Calu3 (cell line): ENCODE measurements at regions not wholly inside any gene's neighbourhood (a gene's known extent, or its start where the extent isn't known, plus 50 kb on each side); places are given as distances from the start of the nearest gene placed in this dataset.
A peak's percentile ranks its signal among the peaks of the same experiment; 100 is the strongest.

ENCODE experiments used
- BruUV-seq: library from RNA; stranded (reverse); fragments of 400-500 nt; replicated peaks from 2 replicates; lab custom pipeline; 2021; lab: Mats Ljungman, UMichigan
- CTCF ChIA-PET: fragments of 300-600 bp; sonication (Branson Sonifier 250); formaldehyde crosslinking; loops from one replicate; lab custom pipeline; 2022; ENCODE audit warnings: antibody characterized with exemption; lab: Charles Lee
- DNase-seq: peaks from one replicate; pipeline ENCODE4 v3.0.0; 2022
- H3K27ac Mint-ChIP-seq: one replicate; pipeline ENCODE4 v1.8.0; 2022; ENCODE audit warnings: mixed read lengths; ENCODE audit not compliant: unreplicated experiment
- H3K27me3 Mint-ChIP-seq: one replicate; pipeline ENCODE4 v1.8.0; 2022; ENCODE audit warnings: mixed read lengths; ENCODE audit not compliant: unreplicated experiment
- H3K36me3 Mint-ChIP-seq: one replicate; pipeline ENCODE4 v1.8.0; 2022; ENCODE audit warnings: mild to moderate bottlenecking, moderate library complexity, mixed read lengths; ENCODE audit not compliant: insufficient read depth, unreplicated experiment
- H3K4me1 Mint-ChIP-seq: one replicate; pipeline ENCODE4 v1.8.0; 2022; ENCODE audit warnings: mild to moderate bottlenecking, low read depth, mixed read lengths; ENCODE audit not compliant: unreplicated experiment
- H3K4me3 Mint-ChIP-seq: one replicate; pipeline ENCODE4 v1.8.0; 2022; ENCODE audit warnings: mild to moderate bottlenecking, low read depth, moderate library complexity, mixed read lengths; ENCODE audit not compliant: unreplicated experiment
- H3K9me3 Mint-ChIP-seq: one replicate; pipeline ENCODE4 v1.8.0; 2022; ENCODE audit warnings: low read depth, mixed read lengths; ENCODE audit not compliant: unreplicated experiment
- intact Hi-C: fragments of 100-400 bp; cut with micrococcal nuclease; formaldehyde crosslinking; loops from one replicate; pipeline ENCODE4 v1.10.0; 2022; ENCODE audit not compliant: unreplicated experiment
- TF ChIP-seq, protein P1 (sequence below): fragments of 200-600 bp; IDR thresholded peaks from one replicate; pipeline ENCODE4 v1.8.0; 2022; ENCODE audit warnings: antibody characterized with exemption; ENCODE audit not compliant: unreplicated experiment

DNA sequence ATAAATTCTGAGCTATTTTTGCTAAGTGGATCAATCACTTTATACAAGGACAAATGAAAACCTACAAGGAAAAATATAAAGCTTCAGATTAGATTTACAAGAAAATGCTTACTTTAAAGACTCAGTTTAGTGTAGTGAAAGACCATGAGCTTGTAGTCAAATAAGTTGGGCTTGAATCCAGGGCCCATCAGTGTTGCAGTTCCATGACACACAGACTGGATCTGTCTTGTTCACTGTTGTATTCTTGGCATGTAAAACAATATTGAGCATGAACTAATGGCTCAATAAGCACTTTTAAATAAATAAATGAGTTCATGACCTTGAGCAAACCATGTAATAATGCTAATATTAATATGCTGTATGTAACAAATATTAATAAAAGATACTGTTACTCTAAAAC lies 164.6 kb upstream of the KCND2 start:
- Mint-ChIP-seq H3K36me3 (peaks cover 7% of the 10 kb centered on the region), H3K27ac (no peak overlapping the region), H3K27me3 (no peaks in the 10 kb centered on the region), H3K4me3 (no peak overlapping the region), H3K9me3 (peaks cover 2% of the 10 kb centered on the region), H3K4me1 (peaks cover 16% of the 10 kb centered on the region)
- BruUV-seq: no TSS peak
- intact Hi-C loops: no loop called here
- DNase-seq: no peak
- CTCF ChIA-PET: no interaction called here
- TF ChIP-seq, protein P1, sequence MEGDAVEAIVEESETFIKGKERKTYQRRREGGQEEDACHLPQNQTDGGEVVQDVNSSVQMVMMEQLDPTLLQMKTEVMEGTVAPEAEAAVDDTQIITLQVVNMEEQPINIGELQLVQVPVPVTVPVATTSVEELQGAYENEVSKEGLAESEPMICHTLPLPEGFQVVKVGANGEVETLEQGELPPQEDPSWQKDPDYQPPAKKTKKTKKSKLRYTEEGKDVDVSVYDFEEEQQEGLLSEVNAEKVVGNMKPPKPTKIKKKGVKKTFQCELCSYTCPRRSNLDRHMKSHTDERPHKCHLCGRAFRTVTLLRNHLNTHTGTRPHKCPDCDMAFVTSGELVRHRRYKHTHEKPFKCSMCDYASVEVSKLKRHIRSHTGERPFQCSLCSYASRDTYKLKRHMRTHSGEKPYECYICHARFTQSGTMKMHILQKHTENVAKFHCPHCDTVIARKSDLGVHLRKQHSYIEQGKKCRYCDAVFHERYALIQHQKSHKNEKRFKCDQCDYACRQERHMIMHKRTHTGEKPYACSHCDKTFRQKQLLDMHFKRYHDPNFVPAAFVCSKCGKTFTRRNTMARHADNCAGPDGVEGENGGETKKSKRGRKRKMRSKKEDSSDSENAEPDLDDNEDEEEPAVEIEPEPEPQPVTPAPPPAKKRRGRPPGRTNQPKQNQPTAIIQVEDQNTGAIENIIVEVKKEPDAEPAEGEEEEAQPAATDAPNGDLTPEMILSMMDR: no peak

DNA sequence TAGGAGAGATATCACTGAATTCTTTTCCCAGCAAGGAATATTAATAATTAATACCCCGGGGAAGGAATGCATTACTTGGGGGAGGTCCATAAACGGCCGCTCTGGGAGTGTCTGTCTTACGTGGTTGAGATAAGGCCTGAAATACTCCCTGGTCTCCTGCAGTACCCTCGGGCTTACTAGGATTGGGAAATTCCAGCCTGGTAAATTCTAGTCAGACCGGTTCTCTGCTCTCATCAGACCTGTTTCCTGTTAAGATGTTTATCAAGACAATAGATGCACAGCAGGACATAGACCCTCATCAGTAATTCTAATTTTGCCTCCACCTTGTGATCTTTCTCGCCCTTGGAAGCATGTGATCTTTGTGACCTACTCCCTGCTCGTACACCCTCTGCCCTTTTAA lies 162.8 kb upstream of the KCND2 start:
- peak overlapping the region; percentile 78 for H3K27ac Mint-ChIP-seq
- peak overlapping the region; percentile 27 for H3K4me3 Mint-ChIP-seq
- TF ChIP-seq, protein P1: no peak
- peaks cover 7% of the 10 kb centered on the region for H3K36me3 Mint-ChIP-seq
- CTCF ChIA-PET: no interaction called here
- H3K4me1 Mint-ChIP-seq: peaks cover 16% of the 10 kb centered on the region
- intact Hi-C loops: loop anchor here (1.0 to 5.0 kb wide), 2 partner anchors 58 to 61 kb away; no protein-coding TSS in a partner anchor
- H3K9me3 Mint-ChIP-seq: peaks cover 2% of the 10 kb centered on the region
- no TSS peak for BruUV-seq
- H3K27me3 Mint-ChIP-seq: no peaks in the 10 kb centered on the region
- peak; percentile 75 for DNase-seq

DNA sequence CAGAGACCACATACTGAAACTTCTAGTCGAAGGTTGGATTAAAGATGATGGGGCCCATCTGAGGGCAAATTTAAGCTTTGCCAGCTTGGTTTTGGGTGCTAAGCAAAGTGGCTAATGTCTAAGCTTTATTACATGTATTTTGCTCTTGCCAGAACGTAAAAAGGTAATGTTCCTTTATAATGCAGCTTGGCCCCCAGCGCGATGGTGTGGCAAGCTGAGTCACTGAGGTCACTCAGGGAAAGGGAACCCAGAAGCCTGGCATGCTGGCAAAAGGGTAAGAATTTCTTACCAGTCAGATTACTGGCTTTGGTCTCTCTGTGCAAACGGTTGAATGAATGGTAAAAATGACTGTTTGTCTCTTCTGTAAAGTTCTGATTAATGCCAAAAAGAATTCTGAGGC lies 158.3 kb upstream of the KCND2 start:
- intact Hi-C loops: loop anchor here (5.0 kb wide), 1 partner anchor 62 kb away; no protein-coding TSS in a partner anchor
- BruUV-seq: no TSS peak
- Mint-ChIP-seq H3K36me3 (peaks cover 7% of the 10 kb centered on the region), H3K9me3 (peaks cover 2% of the 10 kb centered on the region), H3K4me1 (peaks cover 12% of the 10 kb centered on the region), H3K4me3 (no peak overlapping the region), H3K27ac (no peak overlapping the region), H3K27me3 (no peaks in the 10 kb centered on the region)
- CTCF ChIA-PET: interaction anchor here (0.5 kb wide), 1 partner anchor 34 kb away, joined by 4 read pairs; no protein-coding TSS in a partner anchor
- TF ChIP-seq, protein P1: no peak
- peak; percentile 15 for DNase-seq

DNA sequence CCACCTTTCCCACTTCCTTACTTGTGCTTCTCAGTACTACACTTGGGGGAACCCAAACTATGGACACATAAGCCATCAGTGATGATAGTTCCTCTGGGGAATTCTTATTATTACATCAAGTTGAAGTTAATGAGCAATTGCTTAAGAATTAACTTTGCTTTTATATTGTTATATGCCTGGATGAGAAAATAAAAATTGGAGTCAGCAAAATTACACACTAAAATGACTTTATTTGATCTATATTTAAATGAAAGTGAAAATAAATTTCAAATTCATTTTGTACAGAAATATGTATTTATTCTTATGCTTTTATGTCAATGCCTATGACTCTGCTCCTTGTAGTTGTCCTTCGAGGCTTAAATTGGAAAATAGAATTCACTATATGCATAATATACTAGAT lies 149.4 kb upstream of the KCND2 start:
- no TSS peak for BruUV-seq
- no peaks in the 10 kb centered on the region for H3K9me3 Mint-ChIP-seq
- no peaks in the 10 kb centered on the region for H3K27me3 Mint-ChIP-seq
- no peak for DNase-seq
- no peaks in the 10 kb centered on the region for H3K36me3 Mint-ChIP-seq
- H3K4me1 Mint-ChIP-seq: no peaks in the 10 kb centered on the region
- H3K27ac Mint-ChIP-seq: no peak overlapping the region
- TF ChIP-seq, protein P1: no peak
- H3K4me3 Mint-ChIP-seq: no peak overlapping the region
- CTCF ChIA-PET: no interaction called here
- intact Hi-C loops: no loop called here
